Sigmoid colon (tissue), 6 donors: ENCODE measurements at regions not wholly inside any gene's neighbourhood (a gene's known extent, or its start where the extent isn't known, plus 50 kb on each side); places are given as distances from the start of the nearest gene placed in this dataset.

ENCODE experiments used
- DNase-seq: peaks from one replicate; pipeline ENCODE4 v3.0.0-alpha.2; 2019
- H3K27ac ChIP-seq, 4 donors: fragments of 200-600 bp; sonication (generic); one replicate each; pipeline ENCODE4 v1.5.1; 2016 to 2019; ENCODE audit warnings: mild to moderate bottlenecking in 1 of 4
- H3K27me3 ChIP-seq, 3 donors: fragments of 200-600 bp; sonication (generic); one replicate each; pipeline ENCODE4 v1.5.1; 2019; ENCODE audit warnings: mild to moderate bottlenecking in 1 of 3
- H3K36me3 ChIP-seq, 4 donors: fragments of 200-600 bp; sonication (generic); one replicate each; pipeline ENCODE4 v1.5.1; 2016 to 2019
- H3K4me1 ChIP-seq, 4 donors: fragments of 200-600 bp; sonication (generic); one replicate each; pipeline ENCODE4 v1.5.1; 2017 to 2019
- H3K4me3 ChIP-seq, 4 donors: fragments of 200-600 bp; sonication (generic); one replicate each; pipeline ENCODE4 v1.5.1; 2017 to 2019; ENCODE audit warnings: mild to moderate bottlenecking in 2 of 4, moderate library complexity in 1 of 4
- H3K9me3 ChIP-seq, 4 donors: fragments of 200-600 bp in 3 of 4; sonication (generic) in 3 of 4; one replicate each; pipeline versions ENCODE4 v1.5.1 to v1.6.1; 2013 to 2019
- EP300 ChIP-seq, 4 donors: sonication (generic); formaldehyde crosslinking; IDR thresholded peaks; one replicate each; pipeline ENCODE4 v1.6.1; 2017; ENCODE audit warnings: antibody characterized with exemption in 4 of 4
- POLR2A ChIP-seq, 2 donors: fragments of 450-650 bp; IDR thresholded peaks; one replicate each; pipeline ENCODE4 v1.6.1; 2016; ENCODE audit warnings: antibody characterized with exemption in 2 of 2, mild to moderate bottlenecking in 2 of 2, moderate library complexity in 2 of 2
- POLR2AphosphoS5 ChIP-seq, 4 donors: sonication (generic); formaldehyde crosslinking; IDR thresholded peaks; one replicate each; pipeline ENCODE4 v1.6.1; 2017; ENCODE audit warnings: antibody characterized with exemption in 4 of 4
- WGBS, 2 donors: extraction: QIAGEN DNeasy Blood & Tissue Kit; methylation state at CpG; one replicate each; pipeline ENCODE4 v1.1.7; 2013; 5-methylcytosine and 5-hydroxymethylcytosine counted together
- intact Hi-C: fragments of 100-400 bp; cut with DNase I; formaldehyde crosslinking; loops from one replicate; pipeline ENCODE4 v1.15.1; 2023
- TF ChIP-seq, protein P1 (sequence below), 4 experiments: fragments of 450-650 bp in 3 of 4; fragments of 200-600 bp in 1 of 4; IDR thresholded peaks; one replicate each; pipeline ENCODE4 v1.5.1; 2016 to 2019; ENCODE audit warnings: antibody characterized with exemption in 4 of 4, mild to moderate bottlenecking in 3 of 4, moderate library complexity in 2 of 4
- donor health status: healthy with polysubstance abuse.
- donor health status: healthy.

DNA sequence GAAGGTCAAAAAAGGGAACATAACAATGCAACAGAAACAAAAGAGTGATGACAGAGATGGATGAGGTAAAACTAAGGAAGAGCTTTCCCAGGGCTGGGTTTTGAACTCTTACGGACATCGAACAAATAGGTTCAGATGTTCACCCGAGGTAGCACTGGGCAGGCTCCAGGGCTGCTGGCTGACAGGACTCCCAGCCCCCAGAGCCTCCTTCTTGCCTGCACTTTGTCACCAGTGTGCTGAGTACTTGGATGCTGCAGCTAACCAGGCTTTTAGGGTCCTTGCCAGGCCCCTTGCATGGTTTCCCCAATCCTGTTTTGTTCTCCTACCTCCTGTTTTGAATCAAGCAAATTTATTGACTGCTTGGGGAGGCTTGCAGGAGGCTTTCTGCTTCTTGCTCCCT is 322.9 kb downstream of the DYSF start:
- H3K9me3 ChIP-seq: peaks cover 0 to 2% (median under 1%) of the 10 kb centered on the region in 4 donors
- H3K27ac ChIP-seq: peak overlapping the region in 3 of 4 donors; percentile 32 to 63 (median 47)
- intact Hi-C loops: loop anchor here (10.0 kb wide), 1 partner anchor 161 kb away; no protein-coding TSS in a partner anchor
- peak; percentile 83 for DNase-seq
- no peaks in the 10 kb centered on the region for H3K36me3 ChIP-seq
- no peak overlapping the region for H3K4me3 ChIP-seq
- H3K4me1 ChIP-seq: peaks cover 0 to 42% (median 12%) of the 10 kb centered on the region in 4 donors
- no peak for TF ChIP-seq POLR2A (IDR thresholded peaks at IDR 0.05)
- peak; percentile 73 to 90 (median 82) for TF ChIP-seq POLR2AphosphoS5 (IDR thresholded peaks at IDR 0.05)
- TF ChIP-seq EP300 (IDR thresholded peaks at IDR 0.05): peak in 3 of 4 donors; percentile 10 to 36 (median 27)
- 81 to 94% methylated on average over 3 of the region's 3 CpGs for WGBS, 2 donors
- H3K27me3 ChIP-seq: no peaks in the 10 kb centered on the region

GRCh38 chr2:71773218-71773617 is 319.9 kb downstream of the DYSF start:
- TF ChIP-seq, protein P1, sequence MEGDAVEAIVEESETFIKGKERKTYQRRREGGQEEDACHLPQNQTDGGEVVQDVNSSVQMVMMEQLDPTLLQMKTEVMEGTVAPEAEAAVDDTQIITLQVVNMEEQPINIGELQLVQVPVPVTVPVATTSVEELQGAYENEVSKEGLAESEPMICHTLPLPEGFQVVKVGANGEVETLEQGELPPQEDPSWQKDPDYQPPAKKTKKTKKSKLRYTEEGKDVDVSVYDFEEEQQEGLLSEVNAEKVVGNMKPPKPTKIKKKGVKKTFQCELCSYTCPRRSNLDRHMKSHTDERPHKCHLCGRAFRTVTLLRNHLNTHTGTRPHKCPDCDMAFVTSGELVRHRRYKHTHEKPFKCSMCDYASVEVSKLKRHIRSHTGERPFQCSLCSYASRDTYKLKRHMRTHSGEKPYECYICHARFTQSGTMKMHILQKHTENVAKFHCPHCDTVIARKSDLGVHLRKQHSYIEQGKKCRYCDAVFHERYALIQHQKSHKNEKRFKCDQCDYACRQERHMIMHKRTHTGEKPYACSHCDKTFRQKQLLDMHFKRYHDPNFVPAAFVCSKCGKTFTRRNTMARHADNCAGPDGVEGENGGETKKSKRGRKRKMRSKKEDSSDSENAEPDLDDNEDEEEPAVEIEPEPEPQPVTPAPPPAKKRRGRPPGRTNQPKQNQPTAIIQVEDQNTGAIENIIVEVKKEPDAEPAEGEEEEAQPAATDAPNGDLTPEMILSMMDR (IDR thresholded peaks at IDR 0.05): no peak
- TF ChIP-seq POLR2A (IDR thresholded peaks at IDR 0.05): no peak
- TF ChIP-seq EP300 (IDR thresholded peaks at IDR 0.05): no peak
- TF ChIP-seq POLR2AphosphoS5 (IDR thresholded peaks at IDR 0.05): no peak

GRCh38 chr2:71772510-71773172 is 319.3 kb downstream of the DYSF start:
- WGBS, 2 donors: 91 to 93% methylated on average over 4 of the region's 4 CpGs
- TF ChIP-seq, protein P1 (IDR thresholded peaks at IDR 0.05): no peak
- TF ChIP-seq POLR2A (IDR thresholded peaks at IDR 0.05) (no peak), POLR2AphosphoS5 (IDR thresholded peaks at IDR 0.05) (no peak), EP300 (IDR thresholded peaks at IDR 0.05) (no peak)
- Histone ChIP-seq H3K27ac (no peak overlapping the region), H3K4me1 (peaks cover 0 to 22% (median 9%) of the 10 kb centered on the region in 4 donors), H3K9me3 (peaks cover 0 to 8% (median 6%) of the 10 kb centered on the region in 4 donors), H3K27me3 (no peaks in the 10 kb centered on the region), H3K4me3 (no peak overlapping the region), H3K36me3 (no peaks in the 10 kb centered on the region)
- intact Hi-C loops: loop anchor here (10.0 kb wide), 1 partner anchor 158 kb away; no protein-coding TSS in a partner anchor
- DNase-seq: no peak

More at GRCh38 chr2:71773218-71773617, 319.9 kb downstream of the DYSF start:
- Histone ChIP-seq H3K27me3 (no peaks in the 10 kb centered on the region), H3K36me3 (no peaks in the 10 kb centered on the region), H3K4me1 (peaks cover 0 to 28% (median 10%) of the 10 kb centered on the region in 4 donors), H3K9me3 (peaks cover 0 to 8% (median 6%) of the 10 kb centered on the region in 4 donors), H3K4me3 (no peak overlapping the region), H3K27ac (no peak overlapping the region)
- no peak for DNase-seq
- intact Hi-C loops: loop anchor here (10.0 kb wide), 1 partner anchor 158 kb away; no protein-coding TSS in a partner anchor
- 91 to 94% methylated on average over 3 of the region's 3 CpGs for WGBS, 2 donors

DNA sequence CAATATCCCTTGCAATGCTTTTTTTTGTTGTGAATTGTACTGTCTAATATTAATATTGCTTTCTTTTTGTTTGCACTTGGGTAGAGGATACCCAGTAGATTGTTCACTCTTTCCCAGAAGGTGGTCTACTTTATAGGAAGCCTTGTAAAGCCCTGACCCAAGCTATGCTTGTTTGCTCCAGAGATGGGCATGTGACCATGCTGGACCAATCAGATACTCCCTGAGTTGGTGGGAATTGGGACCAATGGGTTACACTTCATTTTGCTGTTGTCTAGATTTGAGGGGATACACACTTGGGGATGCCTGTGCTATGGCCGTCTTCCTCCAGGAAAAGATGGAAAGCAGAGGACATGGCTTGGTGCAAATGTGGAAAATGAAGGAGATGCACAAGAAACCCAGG is 314.3 kb downstream of the DYSF start:
- Histone ChIP-seq H3K9me3 (peaks cover 0 to 8% (median 6%) of the 10 kb centered on the region in 4 donors), H3K4me3 (no peak overlapping the region), H3K4me1 (no peaks in the 10 kb centered on the region), H3K27me3 (no peaks in the 10 kb centered on the region), H3K27ac (no peak overlapping the region), H3K36me3 (no peaks in the 10 kb centered on the region)
- 93 to 94% methylated on average over 1 of the region's 1 CpG for WGBS, 2 donors
- intact Hi-C loops: no loop called here
- DNase-seq: no peak
- TF ChIP-seq POLR2AphosphoS5 (IDR thresholded peaks at IDR 0.05) (no peak), POLR2A (IDR thresholded peaks at IDR 0.05) (no peak), EP300 (IDR thresholded peaks at IDR 0.05) (no peak)
- TF ChIP-seq, protein P1 (IDR thresholded peaks at IDR 0.05): no peak

GRCh38 chr2:71759060-71759459 is 305.7 kb downstream of the DYSF start:
- Histone ChIP-seq H3K36me3 (no peaks in the 10 kb centered on the region), H3K27ac (no peak overlapping the region), H3K4me3 (no peak overlapping the region), H3K9me3 (no peaks in the 10 kb centered on the region), H3K27me3 (no peaks in the 10 kb centered on the region), H3K4me1 (no peaks in the 10 kb centered on the region)
- WGBS, 2 donors: 71 to 73% methylated on average over 6 of the region's 6 CpGs
- DNase-seq: no peak
- intact Hi-C loops: no loop called here
- TF ChIP-seq, protein P1 (IDR thresholded peaks at IDR 0.05): no peak
- TF ChIP-seq POLR2A (IDR thresholded peaks at IDR 0.05) (no peak), EP300 (IDR thresholded peaks at IDR 0.05) (no peak), POLR2AphosphoS5 (IDR thresholded peaks at IDR 0.05) (no peak)
